Effector memory CD8-positive, alpha-beta T cell (primary cell): ENCODE measurements at regions not wholly inside any gene's neighbourhood (a gene's known extent, or its start where the extent isn't known, plus 50 kb on each side); places are given as distances from the start of the nearest gene placed in this dataset.
"Not testable (repeated sequence)": the region's sequence is repeated elsewhere in the genome, so short reads cannot be mapped to it uniquely, and the experiment has no call there.

Experiments used
- ATAC-seq: fragments of 150-1000 bp; cut with Tn5 transposase; replicated peaks from 2 replicates; pipeline ENCODE4 v1.10.0; 2021; ENCODE audit warnings: mild to moderate bottlenecking, moderate library complexity
- DNase-seq, 3 experiments: peaks; one replicate each; pipeline ENCODE4 v3.0.0; 2021
- H3K27ac Mint-ChIP-seq, 2 donors: one replicate each; pipeline ENCODE4 v1.8.0; 2022; ENCODE audit warnings: mild to moderate bottlenecking in 2 of 2, mixed read lengths in 2 of 2, moderate library complexity in 2 of 2
- H3K27me3 Mint-ChIP-seq, 2 donors: one replicate each; pipeline ENCODE4 v1.8.0; 2022; ENCODE audit warnings: mixed read lengths in 2 of 2
- H3K36me3 Mint-ChIP-seq: one replicate; pipeline ENCODE4 v1.8.0; 2022; ENCODE audit warnings: mild to moderate bottlenecking, moderate library complexity, mixed read lengths; ENCODE audit not compliant: insufficient read depth
- H3K4me1 Mint-ChIP-seq, 2 donors: one replicate each; pipeline ENCODE4 v1.8.0; 2022; ENCODE audit warnings: low read depth in 2 of 2, mixed read lengths in 2 of 2
- H3K4me3 Mint-ChIP-seq, 2 donors: one replicate each; pipeline ENCODE4 v1.8.0; 2022; ENCODE audit warnings: mild to moderate bottlenecking in 2 of 2, mixed read lengths in 2 of 2, moderate library complexity in 2 of 2
- H3K9me3 Mint-ChIP-seq, 2 donors: one replicate each; pipeline ENCODE4 v1.8.0; 2022; ENCODE audit warnings: mixed read lengths in 2 of 2

GRCh38 chr19:30263830-30264381 lies 108.3 kb upstream of the ZNF536 start:
- Mint-ChIP-seq H3K4me1 (no peaks in the 10 kb centered on the region), H3K36me3 (no peaks in the 10 kb centered on the region), H3K9me3 (no peaks in the 10 kb centered on the region), H3K27ac (no peak overlapping the region), H3K27me3 (peaks cover 20 to 40% of the 10 kb centered on the region in 2 donors), H3K4me3 (no peak overlapping the region)
- DNase-seq (no peak), ATAC-seq (no peak)

GRCh38 chr19:30265918-30266317 lies 106.3 kb upstream of the ZNF536 start:
- H3K27me3 Mint-ChIP-seq, result peaks cover 20 to 40% of the 10 kb centered on the region in 2 donors
- not testable (repeated sequence) for H3K4me1 Mint-ChIP-seq, DNase-seq, H3K4me3 Mint-ChIP-seq, ATAC-seq, H3K9me3 Mint-ChIP-seq, H3K27ac Mint-ChIP-seq, H3K36me3 Mint-ChIP-seq

- Mint-ChIP-seq H3K4me1 (no peaks in the 10 kb centered on the region), H3K27me3 (peaks cover 20 to 40% of the 10 kb centered on the region in 2 donors), H3K36me3 (no peaks in the 10 kb centered on the region), H3K9me3 (no peaks in the 10 kb centered on the region), H3K4me3 (no peak overlapping the region), H3K27ac (no peak overlapping the region)
- DNase-seq (no peak), ATAC-seq (no peak)
These were observed 105.5 kb upstream of the ZNF536 start for GRCh38 chr19:30266687-30267086.

GRCh38 chr19:30267332-30267731 lies 104.9 kb upstream of the ZNF536 start:
- ATAC-seq, result no peak
- no peaks in the 10 kb centered on the region for H3K9me3 Mint-ChIP-seq
- peaks cover 20 to 39% of the 10 kb centered on the region in 2 donors for H3K27me3 Mint-ChIP-seq
- no peak overlapping the region for H3K4me3 Mint-ChIP-seq
- no peak overlapping the region for H3K27ac Mint-ChIP-seq
- no peaks in the 10 kb centered on the region for H3K4me1 Mint-ChIP-seq
- no peak for DNase-seq
- H3K36me3 Mint-ChIP-seq, result no peaks in the 10 kb centered on the region

- DNase-seq, result no peak
- ATAC-seq, result no peak
- Mint-ChIP-seq H3K27me3 (peaks cover 20 to 29% of the 10 kb centered on the region in 2 donors), H3K27ac (no peak overlapping the region), H3K36me3 (no peaks in the 10 kb centered on the region), H3K4me3 (no peak overlapping the region), H3K9me3 (peaks cover 0 to 6% of the 10 kb centered on the region in 2 donors), H3K4me1 (no peaks in the 10 kb centered on the region)
These were observed 103.6 kb upstream of the ZNF536 start for GRCh38 chr19:30268601-30269000.

GRCh38 chr19:30269638-30270037 lies 102.5 kb upstream of the ZNF536 start:
- no peaks in the 10 kb centered on the region for H3K36me3 Mint-ChIP-seq
- DNase-seq (no peak), ATAC-seq (no peak)
- peaks cover 0 to 6% of the 10 kb centered on the region in 2 donors for H3K9me3 Mint-ChIP-seq
- H3K27ac Mint-ChIP-seq, result no peak overlapping the region
- no peak overlapping the region for H3K4me3 Mint-ChIP-seq
- peaks cover 20 to 25% of the 10 kb centered on the region in 2 donors for H3K27me3 Mint-ChIP-seq
- no peaks in the 10 kb centered on the region for H3K4me1 Mint-ChIP-seq

GRCh38 chr19:30271816-30272215 lies 100.4 kb upstream of the ZNF536 start:
- H3K9me3 Mint-ChIP-seq, result peaks cover 0 to 6% of the 10 kb centered on the region in 2 donors
- peaks cover 5 to 17% of the 10 kb centered on the region in 2 donors for H3K27me3 Mint-ChIP-seq
- no peak for ATAC-seq
- DNase-seq, result no peak
- no peaks in the 10 kb centered on the region for H3K36me3 Mint-ChIP-seq
- no peaks in the 10 kb centered on the region for H3K4me1 Mint-ChIP-seq
- H3K4me3 Mint-ChIP-seq, result no peak overlapping the region
- H3K27ac Mint-ChIP-seq, result no peak overlapping the region

- Mint-ChIP-seq H3K27ac (no peak overlapping the region), H3K4me3 (no peak overlapping the region), H3K4me1 (no peaks in the 10 kb centered on the region), H3K36me3 (no peaks in the 10 kb centered on the region), H3K27me3 (peaks cover 0 to 15% of the 10 kb centered on the region in 2 donors), H3K9me3 (peaks cover 0 to 6% of the 10 kb centered on the region in 2 donors)
- ATAC-seq (no peak), DNase-seq (no peak)
These were observed 99.6 kb upstream of the ZNF536 start for GRCh38 chr19:30272554-30272953.

- Mint-ChIP-seq H3K27ac (no peak overlapping the region), H3K4me1 (no peaks in the 10 kb centered on the region), H3K9me3 (peaks cover 0 to 6% of the 10 kb centered on the region in 2 donors), H3K4me3 (no peak overlapping the region), H3K27me3 (peaks cover 0 to 15% of the 10 kb centered on the region in 2 donors), H3K36me3 (no peaks in the 10 kb centered on the region)
- ATAC-seq, result no peak
- no peak for DNase-seq
These were observed 99.0 kb upstream of the ZNF536 start for GRCh38 chr19:30273184-30273583.

GRCh38 chr19:30274987-30275386 lies 97.2 kb upstream of the ZNF536 start:
- H3K36me3 Mint-ChIP-seq, result no peaks in the 10 kb centered on the region
- H3K4me1 Mint-ChIP-seq, result no peaks in the 10 kb centered on the region
- peaks cover 0 to 6% of the 10 kb centered on the region in 2 donors for H3K9me3 Mint-ChIP-seq
- no peak overlapping the region for H3K27ac Mint-ChIP-seq
- DNase-seq (no peak), ATAC-seq (no peak)
- H3K4me3 Mint-ChIP-seq, result no peak overlapping the region
- H3K27me3 Mint-ChIP-seq, result peaks cover 0 to 5% of the 10 kb centered on the region in 2 donors

- no peak for DNase-seq
- Mint-ChIP-seq H3K9me3 (peaks cover 0 to 6% of the 10 kb centered on the region in 2 donors), H3K4me3 (no peak overlapping the region), H3K4me1 (no peaks in the 10 kb centered on the region), H3K36me3 (no peaks in the 10 kb centered on the region), H3K27me3 (peaks cover 7 to 17% of the 10 kb centered on the region in 2 donors), H3K27ac (no peak overlapping the region)
- no peak for ATAC-seq
These were observed 95.9 kb upstream of the ZNF536 start for GRCh38 chr19:30276011-30276882.

GRCh38 chr19:30276883-30277280 lies 95.3 kb upstream of the ZNF536 start:
- DNase-seq (no peak), ATAC-seq (no peak)
- H3K27me3 Mint-ChIP-seq, result peaks cover 7 to 20% of the 10 kb centered on the region in 2 donors
- no peaks in the 10 kb centered on the region for H3K4me1 Mint-ChIP-seq
- H3K27ac Mint-ChIP-seq, result no peak overlapping the region
- H3K4me3 Mint-ChIP-seq, result no peak overlapping the region
- no peaks in the 10 kb centered on the region for H3K36me3 Mint-ChIP-seq
- H3K9me3 Mint-ChIP-seq, result peaks cover 0 to 6% of the 10 kb centered on the region in 2 donors

GRCh38 chr19:30277941-30278881 lies 94.0 kb upstream of the ZNF536 start:
- H3K4me1 Mint-ChIP-seq, result no peaks in the 10 kb centered on the region
- no peak for DNase-seq
- H3K27ac Mint-ChIP-seq, result no peak overlapping the region
- H3K27me3 Mint-ChIP-seq, result peaks cover 7 to 20% of the 10 kb centered on the region in 2 donors
- no peak for ATAC-seq
- H3K9me3 Mint-ChIP-seq, result peaks cover 0 to 4% of the 10 kb centered on the region in 2 donors
- no peak overlapping the region for H3K4me3 Mint-ChIP-seq
- H3K36me3 Mint-ChIP-seq, result no peaks in the 10 kb centered on the region
